SK-N-SH treated with all-trans-retinoic acid at 6 μM for 48 hours (cell line): ENCODE measurements at regions not wholly inside any gene's neighbourhood (a gene's known extent, or its start where the extent isn't known, plus 50 kb on each side); places are given as distances from the start of the nearest gene placed in this dataset.

Experiments
- ATAC-seq: fragments of 200-7000 bp; cut with Tn5 transposase; 3 replicates; pipeline ENCODE4 v1.9.1; 2020; ENCODE audit warnings: mild to moderate bottlenecking, moderate library complexity
- ARNTL ChIP-seq: fragments of 450-650 bp; formaldehyde crosslinking; IDR thresholded peaks from 2 replicates; pipeline ENCODE4 v1.5.0; 2020; ENCODE audit warnings: low read depth, mild to moderate bottlenecking, moderate library complexity, borderline replicate concordance
- BACH2 ChIP-seq: fragments of 250-450 bp; sonication (Bioruptor Pico); IDR thresholded peaks from 2 replicates; pipeline ENCODE4 v1.9.0; 2021; ENCODE audit warnings: mild to moderate bottlenecking, borderline replicate concordance
- CSDC2 ChIP-seq: fragments of 250-450 bp; sonication (Bioruptor Pico); IDR thresholded peaks from 2 replicates; pipeline ENCODE4 v1.5.0; 2020; ENCODE audit warnings: mild to moderate bottlenecking, moderate library complexity
- CSRNP3 ChIP-seq: fragments of 250-450 bp; sonication (Bioruptor Pico); IDR thresholded peaks from 2 replicates; pipeline ENCODE4 v1.5.1; 2021; ENCODE audit warnings: mild to moderate bottlenecking, moderate library complexity
- ESRRG ChIP-seq: fragments of 250-450 bp; sonication (Bioruptor Pico); IDR thresholded peaks from 2 replicates; pipeline ENCODE4 v1.6.1; 2021; ENCODE audit warnings: mild to moderate bottlenecking
- GLIS3 ChIP-seq: fragments of 250-450 bp; sonication (Bioruptor Pico); IDR thresholded peaks from 2 replicates; pipeline ENCODE4 v1.5.0; 2020; ENCODE audit warnings: mild to moderate bottlenecking, moderate library complexity
- ISL1 ChIP-seq: fragments of 250-450 bp; sonication (Bioruptor Pico); IDR thresholded peaks from 2 replicates; pipeline ENCODE4 v2.1.2; 2022; ENCODE audit warnings: mild to moderate bottlenecking, moderate library complexity
- OSR1 ChIP-seq: fragments of 250-450 bp; sonication (Bioruptor Pico); IDR thresholded peaks from 2 replicates; pipeline ENCODE4 v1.8.0; 2022; ENCODE audit warnings: moderate library complexity, mild to moderate bottlenecking, inconsistent platforms
- PATZ1 ChIP-seq: fragments of 250-450 bp; sonication (Bioruptor Pico); IDR thresholded peaks from 2 replicates; pipeline ENCODE4 v1.8.0; 2020; ENCODE audit warnings: mild to moderate bottlenecking, moderate library complexity, borderline replicate concordance
- POU6F1 ChIP-seq: fragments of 250-450 bp; sonication (Bioruptor Pico); IDR thresholded peaks from 2 replicates; pipeline ENCODE4 v1.8.0; 2021; ENCODE audit warnings: low read depth, mild to moderate bottlenecking, moderate library complexity, borderline replicate concordance
- PPARA ChIP-seq: fragments of 250-450 bp; sonication (Bioruptor Pico); IDR thresholded peaks from 2 replicates; pipeline ENCODE4 v1.5.0; 2020; ENCODE audit warnings: mild to moderate bottlenecking, borderline replicate concordance
- SNAI2 ChIP-seq: fragments of 250-450 bp; sonication (Bioruptor Pico); IDR thresholded peaks from 2 replicates; pipeline ENCODE4 v1.5.0; 2020; ENCODE audit warnings: mild to moderate bottlenecking, moderate library complexity
- TCF4 ChIP-seq: fragments of 250-450 bp; sonication (Bioruptor Pico); IDR thresholded peaks from 2 replicates; pipeline ENCODE4 v1.8.0; 2021; ENCODE audit warnings: mild to moderate bottlenecking, moderate library complexity, borderline replicate concordance
- ZC3H10 ChIP-seq: fragments of 250-450 bp; sonication (Bioruptor Pico); IDR thresholded peaks from 2 replicates; pipeline ENCODE4 v1.5.1; 2021; ENCODE audit warnings: mild to moderate bottlenecking, moderate library complexity
- ZFP3 ChIP-seq: fragments of 250-450 bp; sonication (Bioruptor Pico); IDR thresholded peaks from 2 replicates; pipeline ENCODE4 v1.5.0; 2020; ENCODE audit warnings: mild to moderate bottlenecking, moderate library complexity
- ZFP30 ChIP-seq: fragments of 450-650 bp; formaldehyde crosslinking; IDR thresholded peaks from 2 replicates; pipeline ENCODE4 v1.5.0; 2022; ENCODE audit warnings: mild to moderate bottlenecking, moderate library complexity
- ZNF565 ChIP-seq: fragments of 450-650 bp; formaldehyde crosslinking; conservative IDR thresholded peaks from 2 replicates; pipeline ENCODE4 v1.5.0; 2020; ENCODE audit warnings: low read depth, mild to moderate bottlenecking, moderate library complexity
- ZNF70 ChIP-seq: fragments of 450-650 bp; formaldehyde crosslinking; IDR thresholded peaks from 2 replicates; pipeline ENCODE4 v1.5.0; 2020; ENCODE audit warnings: mild to moderate bottlenecking, moderate library complexity
- ZNF8 ChIP-seq: fragments of 450-650 bp; formaldehyde crosslinking; IDR thresholded peaks from 2 replicates; pipeline ENCODE4 v1.5.0; 2020; ENCODE audit warnings: mild to moderate bottlenecking, moderate library complexity
- TF ChIP-seq, protein P1 (sequence below): fragments of 250-450 bp; sonication (Bioruptor Pico); IDR thresholded peaks from 2 replicates; pipeline ENCODE4 v1.5.1; 2020; ENCODE audit warnings: low read depth, mild to moderate bottlenecking, moderate library complexity
- TF ChIP-seq, protein P2 (sequence below): fragments of 250-450 bp; sonication (Bioruptor Pico); IDR thresholded peaks from 2 replicates; pipeline ENCODE4 v1.5.0; 2020; ENCODE audit warnings: mild to moderate bottlenecking, moderate library complexity

GRCh38 chr10:128369101-128369650 is 243.0 kb upstream of the MKI67 start:
- ATAC-seq: no peak
- no peak for TF ChIP-seq ISL1 (CRISPR knock-in tag)
- TF ChIP-seq ZNF70 (CRISPR knock-in tag): no peak
- TF ChIP-seq ZNF565: no peak
- no peak for TF ChIP-seq BACH2 (CRISPR knock-in tag)
- TF ChIP-seq PPARA (CRISPR knock-in tag): no peak
- TF ChIP-seq ZC3H10: no peak
- TF ChIP-seq CSRNP3 (CRISPR knock-in tag): no peak
- TF ChIP-seq ZFP30: no peak
- TF ChIP-seq ZNF8 (CRISPR knock-in tag): no peak
- no peak for TF ChIP-seq SNAI2 (CRISPR knock-in tag)
- no peak for TF ChIP-seq ARNTL (CRISPR knock-in tag)
- TF ChIP-seq, protein P1, sequence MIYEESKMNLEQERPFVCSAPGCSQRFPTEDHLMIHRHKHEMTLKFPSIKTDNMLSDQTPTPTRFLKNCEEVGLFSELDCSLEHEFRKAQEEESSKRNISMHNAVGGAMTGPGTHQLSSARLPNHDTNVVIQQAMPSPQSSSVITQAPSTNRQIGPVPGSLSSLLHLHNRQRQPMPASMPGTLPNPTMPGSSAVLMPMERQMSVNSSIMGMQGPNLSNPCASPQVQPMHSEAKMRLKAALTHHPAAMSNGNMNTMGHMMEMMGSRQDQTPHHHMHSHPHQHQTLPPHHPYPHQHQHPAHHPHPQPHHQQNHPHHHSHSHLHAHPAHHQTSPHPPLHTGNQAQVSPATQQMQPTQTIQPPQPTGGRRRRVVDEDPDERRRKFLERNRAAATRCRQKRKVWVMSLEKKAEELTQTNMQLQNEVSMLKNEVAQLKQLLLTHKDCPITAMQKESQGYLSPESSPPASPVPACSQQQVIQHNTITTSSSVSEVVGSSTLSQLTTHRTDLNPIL (CRISPR knock-in tag): no peak
- TF ChIP-seq OSR1 (CRISPR knock-in tag): no peak
- TF ChIP-seq ZFP3 (CRISPR knock-in tag): no peak
- TF ChIP-seq GLIS3 (CRISPR knock-in tag): no peak
- no peak for TF ChIP-seq POU6F1 (CRISPR knock-in tag)
- no peak for TF ChIP-seq PATZ1 (CRISPR knock-in tag)
- no peak for TF ChIP-seq CSDC2 (CRISPR knock-in tag)
- TF ChIP-seq, protein P2, sequence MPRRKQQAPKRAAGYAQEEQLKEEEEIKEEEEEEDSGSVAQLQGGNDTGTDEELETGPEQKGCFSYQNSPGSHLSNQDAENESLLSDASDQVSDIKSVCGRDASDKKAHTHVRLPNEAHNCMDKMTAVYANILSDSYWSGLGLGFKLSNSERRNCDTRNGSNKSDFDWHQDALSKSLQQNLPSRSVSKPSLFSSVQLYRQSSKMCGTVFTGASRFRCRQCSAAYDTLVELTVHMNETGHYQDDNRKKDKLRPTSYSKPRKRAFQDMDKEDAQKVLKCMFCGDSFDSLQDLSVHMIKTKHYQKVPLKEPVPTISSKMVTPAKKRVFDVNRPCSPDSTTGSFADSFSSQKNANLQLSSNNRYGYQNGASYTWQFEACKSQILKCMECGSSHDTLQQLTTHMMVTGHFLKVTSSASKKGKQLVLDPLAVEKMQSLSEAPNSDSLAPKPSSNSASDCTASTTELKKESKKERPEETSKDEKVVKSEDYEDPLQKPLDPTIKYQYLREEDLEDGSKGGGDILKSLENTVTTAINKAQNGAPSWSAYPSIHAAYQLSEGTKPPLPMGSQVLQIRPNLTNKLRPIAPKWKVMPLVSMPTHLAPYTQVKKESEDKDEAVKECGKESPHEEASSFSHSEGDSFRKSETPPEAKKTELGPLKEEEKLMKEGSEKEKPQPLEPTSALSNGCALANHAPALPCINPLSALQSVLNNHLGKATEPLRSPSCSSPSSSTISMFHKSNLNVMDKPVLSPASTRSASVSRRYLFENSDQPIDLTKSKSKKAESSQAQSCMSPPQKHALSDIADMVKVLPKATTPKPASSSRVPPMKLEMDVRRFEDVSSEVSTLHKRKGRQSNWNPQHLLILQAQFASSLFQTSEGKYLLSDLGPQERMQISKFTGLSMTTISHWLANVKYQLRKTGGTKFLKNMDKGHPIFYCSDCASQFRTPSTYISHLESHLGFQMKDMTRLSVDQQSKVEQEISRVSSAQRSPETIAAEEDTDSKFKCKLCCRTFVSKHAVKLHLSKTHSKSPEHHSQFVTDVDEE (CRISPR knock-in tag): no peak

- no peak for TF ChIP-seq POU6F1 (CRISPR knock-in tag)
- TF ChIP-seq ZNF565: no peak
- no peak for TF ChIP-seq ESRRG (CRISPR knock-in tag)
- no peak for TF ChIP-seq PPARA (CRISPR knock-in tag)
- TF ChIP-seq, protein P1 (CRISPR knock-in tag): no peak
- TF ChIP-seq TCF4 (CRISPR knock-in tag): no peak
- no peak for TF ChIP-seq ZFP3 (CRISPR knock-in tag)
- no peak for TF ChIP-seq ARNTL (CRISPR knock-in tag)
Observed at GRCh38 chr10:128373071-128373749, 247.0 kb upstream of the MKI67 start.

More at GRCh38 chr10:128373071-128373749, 247.0 kb upstream of the MKI67 start:
- no peak for ATAC-seq
